SU-DHL-6 (cell line): ENCODE measurements at regions not wholly inside any gene's neighbourhood (a gene's known extent, or its start where the extent isn't known, plus 50 kb on each side); places are given as distances from the start of the nearest gene placed in this dataset.

Source experiments
- EZH2phosphoT487 ChIP-seq: fragments of 200-600 bp; sonication (generic), shearing (Covaris generic); conservative IDR thresholded peaks from 2 replicates; pipeline ENCODE4 v1.6.1; 2018; ENCODE audit warnings: mild to moderate bottlenecking, antibody characterized with exemption, low read length, moderate library complexity, mixed read lengths
- TF ChIP-seq, protein P1 (sequence below): fragments of 200-600 bp; sonication (generic); IDR thresholded peaks from one replicate; pipeline ENCODE4 v1.5.1; 2017; ENCODE audit warnings: antibody characterized with exemption, mild to moderate bottlenecking, low read length, moderate library complexity; ENCODE audit not compliant: insufficient read depth, poor library complexity, severe bottlenecking

DNA sequence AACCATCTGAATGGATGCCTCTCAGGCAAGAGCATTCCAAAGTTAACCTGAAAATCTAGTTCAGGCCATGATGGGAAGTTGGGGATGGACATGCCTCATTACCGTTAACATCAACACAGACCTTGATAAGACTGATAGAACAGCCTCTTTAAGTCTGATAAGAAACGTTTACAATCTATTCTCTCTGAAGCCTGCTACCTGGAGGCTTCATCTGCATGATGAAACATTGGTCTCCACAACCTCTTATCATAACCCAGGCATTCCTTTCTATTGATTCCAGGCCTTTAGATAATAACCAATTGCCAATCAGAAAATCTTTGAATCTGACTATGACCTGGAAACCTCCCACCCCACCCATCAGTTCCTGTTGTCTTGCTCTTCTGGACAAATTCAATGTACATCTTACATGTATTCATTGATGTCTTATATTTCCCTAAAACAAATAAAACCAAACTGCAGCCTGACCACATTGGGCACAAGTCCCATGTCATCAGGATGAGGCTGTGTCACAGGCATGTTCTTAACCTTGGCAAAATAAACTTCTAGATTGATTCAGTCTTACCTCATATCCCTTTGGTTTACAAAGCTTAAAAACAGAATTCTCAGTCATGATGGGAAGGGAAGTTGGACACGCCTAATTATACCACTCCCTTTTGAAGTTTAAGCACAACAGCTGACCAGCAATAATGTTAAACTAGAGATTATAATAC, 843.8 kb upstream of the SPRY2 start:
- TF ChIP-seq EZH2phosphoT487, result no peak
- TF ChIP-seq, protein P1, sequence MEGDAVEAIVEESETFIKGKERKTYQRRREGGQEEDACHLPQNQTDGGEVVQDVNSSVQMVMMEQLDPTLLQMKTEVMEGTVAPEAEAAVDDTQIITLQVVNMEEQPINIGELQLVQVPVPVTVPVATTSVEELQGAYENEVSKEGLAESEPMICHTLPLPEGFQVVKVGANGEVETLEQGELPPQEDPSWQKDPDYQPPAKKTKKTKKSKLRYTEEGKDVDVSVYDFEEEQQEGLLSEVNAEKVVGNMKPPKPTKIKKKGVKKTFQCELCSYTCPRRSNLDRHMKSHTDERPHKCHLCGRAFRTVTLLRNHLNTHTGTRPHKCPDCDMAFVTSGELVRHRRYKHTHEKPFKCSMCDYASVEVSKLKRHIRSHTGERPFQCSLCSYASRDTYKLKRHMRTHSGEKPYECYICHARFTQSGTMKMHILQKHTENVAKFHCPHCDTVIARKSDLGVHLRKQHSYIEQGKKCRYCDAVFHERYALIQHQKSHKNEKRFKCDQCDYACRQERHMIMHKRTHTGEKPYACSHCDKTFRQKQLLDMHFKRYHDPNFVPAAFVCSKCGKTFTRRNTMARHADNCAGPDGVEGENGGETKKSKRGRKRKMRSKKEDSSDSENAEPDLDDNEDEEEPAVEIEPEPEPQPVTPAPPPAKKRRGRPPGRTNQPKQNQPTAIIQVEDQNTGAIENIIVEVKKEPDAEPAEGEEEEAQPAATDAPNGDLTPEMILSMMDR, result no peak
